ENCODE measurements at regions not wholly inside any gene's neighbourhood (a gene's known extent, or its start where the extent isn't known, plus 50 kb on each side); places are given as distances from the start of the nearest gene placed in this dataset.

- H3K4me3 ChIP-seq (ENCODE audit: low read depth in 1 of 3, low read length in 3 of 3) = no peak overlapping the region
- no peaks in the 10 kb centered on the region for H3K4me1 ChIP-seq (ENCODE audit: control insufficient read depth in 4 of 4, insufficient read depth in 4 of 4, low read length in 3 of 4)
- H3K9me3 ChIP-seq (ENCODE audit: control insufficient read depth in 4 of 4, low read length in 3 of 4) = peaks cover 0 to 4% (median 0%) of the 10 kb centered on the region in 4 donors
- TF ChIP-seq GABPA (IDR thresholded peaks at IDR 0.05 in 1 of 2, conservative IDR thresholded peaks at IDR 0.05 in 1 of 2) (no peak), ATF3 (IDR thresholded peaks at IDR 0.05) (no peak), NR2F2 (IDR thresholded peaks at IDR 0.05) (no peak), TAF1 (conservative IDR thresholded peaks at IDR 0.05) (no peak), FOXA1 (IDR thresholded peaks at IDR 0.05) (no peak), MAX (IDR thresholded peaks at IDR 0.05) (no peak), REST (IDR thresholded peaks at IDR 0.05) (no peak), SP1 (IDR thresholded peaks at IDR 0.05) (no peak), RXRA (IDR thresholded peaks at IDR 0.05) (no peak), ZBTB33 (IDR thresholded peaks at IDR 0.05) (no peak), FOXA2 (IDR thresholded peaks at IDR 0.05) (no peak), JUND (IDR thresholded peaks at IDR 0.05) (no peak), YY1 (IDR thresholded peaks at IDR 0.05) (no peak), RAD21 (IDR thresholded peaks at IDR 0.05) (no peak), CTCF (IDR thresholded peaks at IDR 0.05; ENCODE audit: low read depth, low read length, missing input control) (no peak), HNF4A (conservative IDR thresholded peaks at IDR 0.05) (no peak), EGR1 (IDR thresholded peaks at IDR 0.05; ENCODE audit: low read depth in 2 of 2) (no peak)
- H3K27ac ChIP-seq (ENCODE audit: low read depth in 1 of 2, low read length in 2 of 2) = no peak overlapping the region
- 53% methylated on average over 3 of the region's 3 CpGs for WGBS
- H3K9ac ChIP-seq (ENCODE audit: low read depth in 1 of 2, low read length in 2 of 2) = no peak overlapping the region
- no peaks in the 10 kb centered on the region for H3K36me3 ChIP-seq (ENCODE audit: control insufficient read depth in 4 of 4, insufficient read depth in 3 of 4, low read depth in 1 of 4, low read length in 3 of 4)
- no peaks in the 10 kb centered on the region for H3K27me3 ChIP-seq (ENCODE audit: control insufficient read depth in 4 of 4, insufficient read depth in 4 of 4, low read length in 3 of 4)
- no peak for DNase-seq (ENCODE audit: low spot score)
Measured at GRCh38 chr12:84305144-84305543, 607.5 kb downstream of the SLC6A15 start.

- TF ChIP-seq TAF1 (conservative IDR thresholded peaks at IDR 0.05) (no peak), EGR1 (IDR thresholded peaks at IDR 0.05; ENCODE audit: low read depth in 2 of 2) (no peak), JUND (IDR thresholded peaks at IDR 0.05) (no peak), RAD21 (IDR thresholded peaks at IDR 0.05) (no peak), RXRA (IDR thresholded peaks at IDR 0.05) (no peak), ZBTB33 (IDR thresholded peaks at IDR 0.05) (no peak)
- Histone ChIP-seq H3K9me3 (ENCODE audit: control insufficient read depth in 4 of 4, low read length in 3 of 4) (no peaks in the 10 kb centered on the region), H3K36me3 (ENCODE audit: control insufficient read depth in 4 of 4, insufficient read depth in 3 of 4, low read depth in 1 of 4, low read length in 3 of 4) (no peaks in the 10 kb centered on the region), H3K27ac (ENCODE audit: low read depth in 1 of 2, low read length in 2 of 2) (no peak overlapping the region), H3K4me3 (ENCODE audit: low read depth in 1 of 3, low read length in 3 of 3) (no peak overlapping the region), H3K4me1 (ENCODE audit: control insufficient read depth in 4 of 4, insufficient read depth in 4 of 4, low read length in 3 of 4) (no peaks in the 10 kb centered on the region), H3K9ac (ENCODE audit: low read depth in 1 of 2, low read length in 2 of 2) (no peak overlapping the region), H3K27me3 (ENCODE audit: control insufficient read depth in 4 of 4, insufficient read depth in 4 of 4, low read length in 3 of 4) (no peaks in the 10 kb centered on the region)
- DNase-seq (ENCODE audit: low spot score) = no peak
- WGBS = 55% methylated on average over 2 of the region's 2 CpGs
Measured at GRCh38 chr12:84294246-84294645, 618.4 kb downstream of the SLC6A15 start.
